ENCODE measurements at regions not wholly inside any gene's neighbourhood (a gene's known extent, or its start where the extent isn't known, plus 50 kb on each side); places are given as distances from the start of the nearest gene placed in this dataset.
A peak's percentile ranks its signal among the peaks of the same experiment; 100 is the strongest.
"Not testable (repeated sequence)": the region's sequence is repeated elsewhere in the genome, so short reads cannot be mapped to it uniquely, and the experiment has no call there.

DNA sequence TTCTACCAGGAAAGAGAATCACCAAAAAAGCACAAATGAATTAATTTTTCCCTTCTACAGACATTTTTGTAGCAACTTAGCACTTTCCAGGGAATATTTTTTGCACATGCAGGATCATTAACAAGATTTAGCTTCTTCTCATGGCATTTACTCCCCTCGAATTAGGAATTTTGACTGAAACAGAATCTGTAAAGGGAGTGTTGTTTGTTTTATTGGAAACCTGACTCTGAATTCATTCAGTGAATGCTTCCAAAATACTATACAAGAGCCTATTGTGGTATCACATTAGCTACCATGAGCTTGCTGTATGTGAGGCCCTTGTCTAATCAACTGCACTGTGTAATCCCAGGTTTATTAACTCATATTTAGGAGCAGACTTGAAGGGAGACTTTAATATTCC is 130.4 kb upstream of the ATP10A start:
- TF ChIP-seq, protein P1, sequence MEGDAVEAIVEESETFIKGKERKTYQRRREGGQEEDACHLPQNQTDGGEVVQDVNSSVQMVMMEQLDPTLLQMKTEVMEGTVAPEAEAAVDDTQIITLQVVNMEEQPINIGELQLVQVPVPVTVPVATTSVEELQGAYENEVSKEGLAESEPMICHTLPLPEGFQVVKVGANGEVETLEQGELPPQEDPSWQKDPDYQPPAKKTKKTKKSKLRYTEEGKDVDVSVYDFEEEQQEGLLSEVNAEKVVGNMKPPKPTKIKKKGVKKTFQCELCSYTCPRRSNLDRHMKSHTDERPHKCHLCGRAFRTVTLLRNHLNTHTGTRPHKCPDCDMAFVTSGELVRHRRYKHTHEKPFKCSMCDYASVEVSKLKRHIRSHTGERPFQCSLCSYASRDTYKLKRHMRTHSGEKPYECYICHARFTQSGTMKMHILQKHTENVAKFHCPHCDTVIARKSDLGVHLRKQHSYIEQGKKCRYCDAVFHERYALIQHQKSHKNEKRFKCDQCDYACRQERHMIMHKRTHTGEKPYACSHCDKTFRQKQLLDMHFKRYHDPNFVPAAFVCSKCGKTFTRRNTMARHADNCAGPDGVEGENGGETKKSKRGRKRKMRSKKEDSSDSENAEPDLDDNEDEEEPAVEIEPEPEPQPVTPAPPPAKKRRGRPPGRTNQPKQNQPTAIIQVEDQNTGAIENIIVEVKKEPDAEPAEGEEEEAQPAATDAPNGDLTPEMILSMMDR (IDR thresholded peaks at IDR 0.05; ENCODE audit: low read depth, low read length, missing control alignments): no peak
- H3K4me3 ChIP-seq (ENCODE audit: low read depth, low read length): no peak overlapping the region
- no peak for DNase-seq (ENCODE audit: low read depth)

DNA sequence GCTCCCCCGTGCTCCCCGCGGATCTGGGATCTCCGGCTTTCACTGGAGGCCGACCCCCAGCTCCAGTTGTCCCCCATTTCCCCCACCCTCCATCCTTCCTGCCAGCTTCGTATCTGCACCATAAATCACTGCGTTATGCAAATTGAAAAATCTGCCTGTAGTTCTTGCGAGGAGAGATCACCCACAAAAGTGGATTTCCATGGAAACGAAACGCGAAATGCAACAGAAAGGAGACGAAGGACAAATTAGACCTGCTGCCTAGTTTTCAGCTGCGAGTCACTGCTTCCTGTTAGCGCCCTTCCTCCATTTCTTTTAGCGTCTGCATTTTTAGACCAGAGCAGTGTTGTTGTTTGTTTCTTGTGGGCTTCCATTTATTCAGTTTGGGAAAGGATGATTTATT is 127.1 kb upstream of the ATP10A start:
- DNase-seq (ENCODE audit: low read depth): no peak
- TF ChIP-seq, protein P1 (IDR thresholded peaks at IDR 0.05; ENCODE audit: low read depth, low read length, missing control alignments): no peak
- no peak overlapping the region for H3K4me3 ChIP-seq (ENCODE audit: low read depth, low read length)

DNA sequence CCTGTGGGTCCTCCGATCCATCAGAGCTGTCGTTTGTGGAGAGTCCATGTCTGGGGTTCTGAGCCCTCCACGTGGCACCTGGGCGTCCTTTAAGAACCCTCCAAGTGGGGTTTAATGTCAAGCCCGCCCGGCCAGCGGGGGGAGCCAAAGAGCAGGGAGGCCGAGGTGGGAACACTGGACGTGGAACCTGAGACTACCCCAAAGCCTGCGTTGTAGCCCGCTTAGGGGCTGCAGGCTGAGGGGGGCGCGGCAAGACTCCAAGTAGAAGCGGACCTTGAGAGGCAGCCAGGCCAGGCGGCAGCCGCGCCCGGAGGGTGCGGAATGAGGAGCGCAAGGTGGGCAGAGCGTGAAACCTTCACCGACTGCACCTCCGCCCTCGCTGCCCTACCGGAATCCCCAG is 126.2 kb upstream of the ATP10A start:
- TF ChIP-seq, protein P1 (IDR thresholded peaks at IDR 0.05; ENCODE audit: low read depth, low read length, missing control alignments): peak; percentile 5
- DNase-seq (ENCODE audit: low read depth): no peak
- no peak overlapping the region for H3K4me3 ChIP-seq (ENCODE audit: low read depth, low read length)

DNA sequence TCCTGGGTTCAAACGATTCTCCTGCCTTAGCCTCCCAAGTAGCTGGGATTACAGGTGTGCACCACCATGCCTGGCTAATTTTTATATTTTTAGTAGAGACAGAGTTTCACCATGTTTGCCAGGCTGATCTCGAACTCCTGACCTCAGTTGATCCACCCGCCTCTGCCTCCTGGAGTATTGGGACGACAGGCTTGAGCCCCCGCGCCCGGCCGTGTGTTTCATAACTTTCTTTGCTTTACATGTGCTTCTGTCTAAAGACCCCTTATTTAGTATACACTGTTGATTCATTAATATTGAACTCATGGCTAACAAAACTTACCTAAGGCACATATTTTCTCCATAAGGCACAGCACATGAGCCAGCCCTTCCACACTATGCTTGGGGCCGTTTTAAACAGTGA is 125.6 kb upstream of the ATP10A start:
- H3K4me3 ChIP-seq (ENCODE audit: low read depth, low read length): not testable (repeated sequence)

DNA sequence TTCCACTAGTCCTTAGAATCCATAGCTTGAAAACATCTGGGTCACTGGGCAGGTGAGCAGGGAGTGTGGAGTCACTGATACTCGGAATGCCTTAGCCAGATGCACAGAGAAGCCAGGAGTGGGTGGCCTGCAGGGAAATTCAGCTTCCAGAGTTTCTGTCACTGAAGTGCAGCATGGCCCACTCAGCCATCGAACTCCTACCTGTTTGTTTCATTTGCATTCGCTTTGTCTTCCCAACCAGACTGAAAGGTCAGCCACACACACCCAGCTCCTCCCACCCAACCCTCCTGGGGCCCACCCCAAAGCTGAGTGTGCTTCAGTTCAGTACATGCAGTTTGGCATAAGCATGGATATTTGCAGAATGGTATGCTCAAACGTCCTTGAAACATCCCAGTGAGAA is 124.5 kb upstream of the ATP10A start:
- no peak overlapping the region for H3K4me3 ChIP-seq (ENCODE audit: low read depth, low read length)
- DNase-seq (ENCODE audit: low read depth): no peak
- TF ChIP-seq, protein P1 (IDR thresholded peaks at IDR 0.05; ENCODE audit: low read depth, low read length, missing control alignments): no peak

More for the DNA sequence above, 125.6 kb upstream of the ATP10A start:
- not testable (repeated sequence) for DNase-seq (ENCODE audit: low read depth)

DNA sequence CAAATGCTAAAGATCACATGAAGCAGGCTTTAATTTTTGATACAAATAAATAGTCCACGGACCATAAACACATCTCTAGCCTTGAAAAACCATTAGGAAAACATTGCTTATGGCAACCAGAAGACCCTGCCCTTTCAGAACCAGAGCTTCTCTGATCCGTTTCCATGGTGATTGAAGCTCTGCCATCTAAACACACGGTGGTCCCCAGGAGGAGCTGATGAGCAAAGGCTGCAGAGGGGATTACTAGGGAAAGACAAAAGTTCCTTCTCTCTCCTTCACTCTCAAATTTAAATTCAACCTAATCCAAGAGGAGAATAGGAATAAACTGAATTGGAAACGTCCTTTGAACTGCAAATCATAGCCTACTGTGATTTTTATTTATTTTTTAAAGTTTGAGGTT is 122.0 kb upstream of the ATP10A start:
- DNase-seq (ENCODE audit: low read depth): no peak
- TF ChIP-seq, protein P1 (IDR thresholded peaks at IDR 0.05; ENCODE audit: low read depth, low read length, missing control alignments): no peak
- H3K4me3 ChIP-seq (ENCODE audit: low read depth, low read length): no peak overlapping the region

DNA sequence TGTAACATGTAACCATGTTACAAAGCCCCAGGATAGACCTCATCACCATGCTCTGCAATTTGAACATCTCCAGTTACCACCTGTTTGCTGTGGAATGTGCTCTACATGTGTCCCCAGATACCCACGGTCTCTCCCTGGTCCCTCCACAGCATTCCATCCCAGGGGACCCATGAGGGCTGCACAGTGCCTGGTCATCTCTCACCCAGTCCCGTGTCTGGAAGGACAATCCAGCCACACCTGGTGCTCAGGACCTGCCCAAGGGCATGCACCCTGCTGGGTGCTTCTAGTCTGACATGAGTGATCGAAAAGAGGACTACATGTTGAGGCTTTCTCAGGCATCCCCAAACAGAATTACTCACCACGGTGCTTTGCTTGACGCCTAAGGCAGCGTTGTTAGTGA is 119.6 kb upstream of the ATP10A start:
- TF ChIP-seq, protein P1 (IDR thresholded peaks at IDR 0.05; ENCODE audit: low read depth, low read length, missing control alignments): no peak
- DNase-seq (ENCODE audit: low read depth): no peak
- H3K4me3 ChIP-seq (ENCODE audit: low read depth, low read length): no peak overlapping the region

DNA sequence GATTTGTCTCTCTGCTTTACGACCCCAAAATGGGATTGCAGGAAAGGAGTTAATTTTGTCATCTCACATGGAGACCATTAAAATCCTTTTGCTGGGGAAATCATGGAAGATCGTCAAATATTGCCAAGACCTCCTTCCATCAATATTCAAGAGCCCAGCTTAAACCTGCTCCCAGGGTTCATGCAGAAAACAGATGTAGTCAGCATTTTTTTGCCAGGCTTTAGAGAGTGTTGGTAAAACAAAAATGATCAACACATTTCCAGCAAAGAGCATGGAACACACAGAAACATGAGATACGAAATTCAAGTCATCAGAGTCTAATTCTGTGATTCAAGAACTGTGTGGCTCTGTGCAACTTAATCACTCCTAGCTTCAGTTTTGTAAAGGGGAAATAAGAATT is 118.0 kb upstream of the ATP10A start:
- H3K4me3 ChIP-seq (ENCODE audit: low read depth, low read length): no peak overlapping the region
- no peak for DNase-seq (ENCODE audit: low read depth)
- TF ChIP-seq, protein P1 (IDR thresholded peaks at IDR 0.05; ENCODE audit: low read depth, low read length, missing control alignments): no peak

Measured in GM12864 (cell line).